ENCODE measurements at regions not wholly inside any gene's neighbourhood (a gene's known extent, or its start where the extent isn't known, plus 50 kb on each side); places are given as distances from the start of the nearest gene placed in this dataset.
"Not testable (repeated sequence)": the region's sequence is repeated elsewhere in the genome, so short reads cannot be mapped to it uniquely, and the experiment has no call there.

DNA sequence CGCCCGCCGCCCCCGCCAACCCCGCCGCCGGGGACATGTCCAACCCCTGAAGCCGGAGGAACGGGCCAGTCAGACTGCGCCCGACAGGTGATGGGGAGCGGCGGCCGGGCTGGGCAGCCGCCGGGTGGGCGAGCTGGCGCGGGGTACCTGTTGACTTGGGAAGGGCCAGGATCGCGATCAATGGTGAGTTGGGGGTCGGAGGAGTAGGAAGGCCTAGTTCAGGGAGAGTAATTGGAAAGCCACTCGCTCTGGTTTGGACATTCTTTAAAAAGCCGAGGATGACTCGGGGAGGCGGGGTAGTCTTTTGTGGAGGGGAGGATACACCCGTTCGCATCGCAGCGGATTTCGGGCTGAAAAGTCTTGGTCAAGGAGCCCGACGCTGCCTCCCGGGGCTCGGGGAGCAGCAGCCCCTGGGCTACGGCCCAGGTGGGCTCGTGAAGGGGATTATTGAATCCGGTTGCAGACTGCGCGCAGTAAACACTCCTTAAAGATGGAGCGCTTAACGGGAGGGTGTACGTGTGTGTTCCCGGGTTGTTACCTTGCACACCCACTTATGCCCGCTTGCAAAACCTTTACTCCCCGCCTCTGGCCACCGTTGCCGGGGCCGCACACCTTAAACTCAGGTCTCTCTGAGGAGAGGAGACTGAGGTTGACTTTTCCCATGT lies 123.8 kb downstream of the GOSR1 start:
- peak; percentile 76 for DNase-seq (ENCODE audit: low spot score)
- TF ChIP-seq, protein P1, sequence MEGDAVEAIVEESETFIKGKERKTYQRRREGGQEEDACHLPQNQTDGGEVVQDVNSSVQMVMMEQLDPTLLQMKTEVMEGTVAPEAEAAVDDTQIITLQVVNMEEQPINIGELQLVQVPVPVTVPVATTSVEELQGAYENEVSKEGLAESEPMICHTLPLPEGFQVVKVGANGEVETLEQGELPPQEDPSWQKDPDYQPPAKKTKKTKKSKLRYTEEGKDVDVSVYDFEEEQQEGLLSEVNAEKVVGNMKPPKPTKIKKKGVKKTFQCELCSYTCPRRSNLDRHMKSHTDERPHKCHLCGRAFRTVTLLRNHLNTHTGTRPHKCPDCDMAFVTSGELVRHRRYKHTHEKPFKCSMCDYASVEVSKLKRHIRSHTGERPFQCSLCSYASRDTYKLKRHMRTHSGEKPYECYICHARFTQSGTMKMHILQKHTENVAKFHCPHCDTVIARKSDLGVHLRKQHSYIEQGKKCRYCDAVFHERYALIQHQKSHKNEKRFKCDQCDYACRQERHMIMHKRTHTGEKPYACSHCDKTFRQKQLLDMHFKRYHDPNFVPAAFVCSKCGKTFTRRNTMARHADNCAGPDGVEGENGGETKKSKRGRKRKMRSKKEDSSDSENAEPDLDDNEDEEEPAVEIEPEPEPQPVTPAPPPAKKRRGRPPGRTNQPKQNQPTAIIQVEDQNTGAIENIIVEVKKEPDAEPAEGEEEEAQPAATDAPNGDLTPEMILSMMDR (IDR thresholded peaks at IDR 0.05), result no peak
- peak overlapping the region; percentile 90 for H3K4me3 ChIP-seq
- peak overlapping the region; percentile 92 to 97 for H3K27ac ChIP-seq

DNA sequence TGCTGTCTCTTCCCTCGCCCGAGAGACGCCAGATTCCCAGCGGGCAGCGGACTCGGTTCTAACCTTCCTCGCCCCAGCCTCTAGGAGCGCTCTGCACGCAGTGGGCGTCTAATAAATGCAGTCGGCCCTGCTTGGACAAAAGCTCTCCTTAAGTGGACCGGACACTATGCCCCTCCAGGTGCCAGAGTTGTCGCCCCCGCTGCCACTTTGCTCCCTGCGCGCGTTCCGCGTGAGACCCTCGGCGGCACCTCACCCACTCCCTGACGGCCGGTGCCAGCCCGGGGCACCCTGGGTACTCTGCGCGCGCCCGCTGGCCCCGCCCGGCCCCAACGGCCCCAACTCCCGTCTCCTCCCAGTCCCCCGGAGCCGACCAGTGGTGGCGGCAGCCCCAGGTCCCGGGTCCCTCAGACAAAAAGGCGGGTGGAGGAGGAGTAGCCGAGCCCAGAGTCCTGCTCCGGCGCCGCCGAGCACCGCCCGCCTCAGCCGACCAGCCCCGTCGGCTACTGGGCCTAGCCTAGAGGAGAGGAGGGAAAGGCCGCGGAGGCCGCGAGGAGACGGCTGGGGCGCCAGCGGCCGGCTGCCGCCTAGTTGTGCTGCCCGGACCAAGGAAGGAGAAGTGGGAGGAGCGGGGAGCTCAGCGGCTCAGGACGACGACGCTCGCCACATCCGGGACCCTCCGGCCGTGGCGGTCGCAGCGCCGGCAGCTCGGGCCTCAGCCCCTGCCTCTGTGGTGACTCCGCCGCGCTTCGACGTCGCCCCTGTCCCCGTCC lies 123.0 kb downstream of the GOSR1 start:
- H3K27ac ChIP-seq, result peak overlapping the region; percentile 92 to 97
- TF ChIP-seq, protein P1 (IDR thresholded peaks at IDR 0.05), result no peak
- peak; percentile 90 for DNase-seq (ENCODE audit: low spot score)
- H3K4me3 ChIP-seq, result peak overlapping the region; percentile 90

DNA sequence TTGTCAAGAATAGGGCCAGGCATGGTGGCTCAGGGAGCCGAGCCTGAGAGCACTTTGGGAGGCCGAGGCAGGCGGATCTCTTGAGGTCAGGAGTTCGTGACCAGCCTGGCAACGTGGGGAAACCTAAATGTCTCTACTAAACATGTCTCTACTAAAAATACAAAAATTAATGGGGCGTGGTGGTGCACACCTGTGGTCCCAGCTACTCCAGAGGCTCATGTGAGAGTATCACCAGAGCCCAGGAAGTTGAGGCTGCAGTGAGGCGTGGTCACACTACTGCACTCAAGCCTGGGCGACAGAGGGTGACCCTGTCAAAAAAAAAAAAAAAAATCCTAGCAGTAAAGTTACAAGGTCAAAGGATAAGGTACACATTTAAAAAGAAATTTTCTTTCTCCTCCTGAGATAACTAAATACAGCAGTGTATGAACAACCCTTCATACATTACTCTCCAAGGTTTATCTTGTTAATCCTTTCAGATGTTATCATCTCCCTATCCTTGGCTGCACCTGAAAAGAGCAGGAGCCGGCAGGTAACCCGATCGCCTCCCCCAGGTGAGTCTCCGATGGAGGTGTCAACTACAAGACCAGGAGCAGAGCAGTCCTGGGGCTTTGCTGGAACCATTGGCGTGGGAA lies 122.3 kb downstream of the GOSR1 start:
- TF ChIP-seq, protein P1 (IDR thresholded peaks at IDR 0.05), result no peak
- peak overlapping the region; percentile 92 to 97 for H3K27ac ChIP-seq
- no peak for DNase-seq (ENCODE audit: low spot score)
- peak overlapping the region; percentile 90 for H3K4me3 ChIP-seq

DNA sequence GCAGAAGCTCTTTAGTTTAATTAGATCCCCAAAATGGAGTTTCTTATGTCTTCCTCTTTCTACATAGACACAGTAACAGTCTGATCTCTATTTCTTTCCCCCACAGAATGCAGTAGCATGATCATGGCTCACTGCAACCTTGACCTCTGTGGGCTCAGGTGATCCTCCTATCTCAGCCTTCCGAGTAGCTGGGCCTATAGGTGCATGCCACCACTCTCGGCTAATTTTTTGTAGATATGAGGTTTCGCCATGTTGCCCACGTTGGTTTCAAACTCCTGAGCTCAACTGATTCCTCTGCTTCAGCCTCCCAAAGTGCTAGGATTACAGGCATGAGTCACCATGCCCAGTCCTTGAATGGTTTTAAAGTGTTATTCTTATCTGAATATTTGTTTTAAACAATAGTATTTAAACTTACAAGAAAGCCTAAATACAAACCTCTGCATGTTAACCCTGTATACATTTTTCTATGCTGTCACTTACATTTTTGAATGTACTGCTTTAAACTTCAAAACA lies 120.6 kb downstream of the GOSR1 start:
- TF ChIP-seq, protein P1 (IDR thresholded peaks at IDR 0.05), result no peak
- H3K27ac ChIP-seq, result no peak overlapping the region
- no peak for DNase-seq (ENCODE audit: low spot score)
- H3K4me3 ChIP-seq, result no peak overlapping the region

DNA sequence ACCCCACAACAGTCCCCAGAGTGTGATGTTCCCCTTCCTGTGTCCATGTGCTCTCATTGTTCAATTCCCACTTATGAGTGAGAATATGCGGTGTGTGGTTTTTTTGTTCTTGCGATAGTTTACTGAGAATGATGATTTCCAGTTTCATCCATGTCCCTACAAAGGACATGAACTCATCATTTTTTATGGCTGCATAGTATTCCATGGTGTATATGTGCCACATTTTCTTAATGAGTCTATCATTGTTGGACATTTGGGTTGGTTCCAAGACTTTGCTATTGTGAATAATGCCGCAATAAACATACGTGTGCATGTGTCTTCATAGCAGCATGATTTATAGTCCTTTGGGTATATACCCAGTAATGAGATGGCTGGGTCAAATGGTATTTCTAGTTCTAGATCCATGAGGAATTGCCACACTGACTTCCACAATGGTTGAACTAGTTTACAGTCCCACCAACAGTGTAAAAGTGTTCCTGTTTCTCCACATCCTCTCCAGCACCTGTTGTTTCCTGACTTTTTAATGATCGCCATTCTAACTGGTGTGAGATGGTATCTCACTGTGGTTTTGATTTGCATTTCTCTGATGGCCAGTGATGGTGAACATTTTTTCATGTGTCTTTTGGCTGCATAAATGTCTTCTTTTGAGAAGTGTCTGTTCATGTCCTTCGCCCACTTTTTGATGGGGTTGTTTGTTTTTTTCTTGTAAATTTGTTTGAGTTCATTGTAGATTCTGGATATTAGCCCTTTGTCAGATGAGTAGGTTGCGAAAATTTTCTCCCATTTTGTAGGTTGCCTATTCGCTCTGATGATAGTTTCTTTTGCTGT lies 120.0 kb downstream of the GOSR1 start:
- not testable (repeated sequence) for H3K4me3 ChIP-seq; H3K27ac ChIP-seq; DNase-seq (ENCODE audit: low spot score)

DNA sequence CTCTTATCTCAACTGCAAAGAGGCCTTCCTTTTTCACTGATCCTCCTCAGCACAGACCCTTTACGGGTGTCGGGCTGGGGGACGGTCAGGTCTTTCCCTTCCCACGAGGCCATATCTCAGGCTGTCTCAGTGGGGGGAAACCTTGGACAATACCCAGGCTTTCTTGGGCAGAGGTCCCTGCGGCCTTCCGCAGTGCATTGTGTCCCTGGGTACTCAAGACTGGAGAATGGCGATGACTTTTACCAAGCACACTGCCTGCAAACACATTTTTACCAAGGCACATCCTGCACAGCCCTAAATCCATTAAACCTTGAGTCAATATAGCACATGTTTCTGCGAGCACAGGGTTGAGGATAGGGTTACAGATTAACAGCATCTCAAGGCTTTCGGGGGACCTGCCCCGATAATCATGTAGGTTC lies 117.8 kb downstream of the GOSR1 start:
- not testable (repeated sequence) for H3K4me3 ChIP-seq; DNase-seq (ENCODE audit: low spot score)

DNA sequence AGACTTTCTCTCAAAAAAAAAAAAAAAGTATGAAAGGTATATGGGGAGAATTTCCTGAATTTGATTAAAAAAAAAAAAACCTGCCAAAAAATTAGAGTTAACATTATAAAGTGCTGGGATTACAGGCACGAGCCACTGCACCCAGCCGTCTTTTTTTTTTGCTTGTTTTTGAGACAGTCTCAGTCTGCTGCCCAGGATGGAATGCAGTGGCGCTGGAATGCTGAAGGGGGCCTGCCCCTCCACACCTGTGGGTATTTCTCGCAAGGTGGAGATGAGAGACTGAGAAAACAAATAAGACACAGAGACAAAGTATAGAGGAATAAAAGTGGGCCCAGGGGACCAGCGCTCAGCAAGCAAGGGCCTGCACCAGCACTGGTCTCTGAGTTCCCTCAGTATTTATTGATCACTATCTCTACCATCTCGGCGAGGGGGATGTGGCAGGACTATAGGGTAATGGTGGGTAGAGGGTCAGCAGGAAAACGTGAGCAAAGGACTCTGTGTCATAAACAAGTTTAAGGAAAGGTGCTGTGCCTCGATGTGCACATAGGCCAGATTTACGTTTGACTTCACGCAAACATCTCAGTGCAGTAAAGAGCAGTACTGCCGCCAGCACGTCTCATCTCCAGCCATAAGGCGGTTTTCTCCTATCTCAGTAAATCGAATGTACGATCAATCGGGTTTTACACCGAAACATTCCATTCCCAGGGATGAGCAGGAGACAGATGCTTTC lies 117.2 kb downstream of the GOSR1 start:
- TF ChIP-seq, protein P1 (IDR thresholded peaks at IDR 0.05), result no peak
- Histone ChIP-seq H3K4me3 (no peak overlapping the region), H3K27ac (no peak overlapping the region)
- no peak for DNase-seq (ENCODE audit: low spot score)

More for the DNA sequence above, 117.8 kb downstream of the GOSR1 start:
- not testable (repeated sequence) for H3K27ac ChIP-seq
